HepG2 (cell line): ENCODE measurements at regions not wholly inside any gene's neighbourhood (a gene's known extent, or its start where the extent isn't known, plus 50 kb on each side); places are given as distances from the start of the nearest gene placed in this dataset.

Source experiments
- BCL3 ChIP-seq: sonication (generic); formaldehyde crosslinking; IDR thresholded peaks from 2 replicates; pipeline ENCODE4 v1.5.1; 2020; ENCODE audit warnings: mild to moderate bottlenecking, missing genetic modification reagents, moderate library complexity
- EED ChIP-seq: sonication (generic); formaldehyde crosslinking; IDR thresholded peaks from 2 replicates; pipeline ENCODE4 v1.5.0; 2020; ENCODE audit warnings: mild to moderate bottlenecking, missing genetic modification reagents
- FOXK2 ChIP-seq: fragments of 450-650 bp; IDR thresholded peaks from 2 replicates; pipeline ENCODE4 v1.6.1; 2016
- FOXM1 ChIP-seq: sonication (generic); formaldehyde crosslinking; IDR thresholded peaks from 2 replicates; pipeline ENCODE4 v1.5.0; 2020; ENCODE audit warnings: missing genetic modification reagents
- HOXA7 ChIP-seq: sonication (generic); formaldehyde crosslinking; IDR thresholded peaks from 2 replicates; pipeline ENCODE4 v1.8.1; 2022; ENCODE audit warnings: mild to moderate bottlenecking, missing genetic modification reagents, moderate library complexity
- MEIS2 ChIP-seq: sonication (generic); formaldehyde crosslinking; IDR thresholded peaks from 2 replicates; pipeline ENCODE4 v1.9.0; 2021; ENCODE audit warnings: mild to moderate bottlenecking, missing genetic modification reagents
- NFYC ChIP-seq: IDR thresholded peaks from 2 replicates; pipeline ENCODE4 v1.6.1; 2016; ENCODE audit warnings: missing genetic modification reagents, missing compliant biosample characterization
- NR1H2 ChIP-seq: sonication (generic); formaldehyde crosslinking; IDR thresholded peaks from 2 replicates; pipeline ENCODE4 v1.8.1; 2022; ENCODE audit warnings: low read depth, missing genetic modification reagents, borderline replicate concordance
- REPIN1 ChIP-seq: sonication (generic); formaldehyde crosslinking; IDR thresholded peaks from 2 replicates; pipeline ENCODE4 v1.8.0; 2022; ENCODE audit warnings: missing genetic modification reagents, low read depth, mild to moderate bottlenecking, borderline replicate concordance
- RNF219 ChIP-seq: sonication (generic); formaldehyde crosslinking; IDR thresholded peaks from 2 replicates; pipeline ENCODE4 v1.5.0; 2020; ENCODE audit warnings: mild to moderate bottlenecking, missing genetic modification reagents
- ZFP1 ChIP-seq: IDR thresholded peaks from 2 replicates; pipeline ENCODE4 v1.6.1; 2016
- ZNF274 ChIP-seq: sonication (generic); formaldehyde crosslinking; IDR thresholded peaks from 2 replicates; pipeline ENCODE4 v1.5.1; 2020; ENCODE audit warnings: mild to moderate bottlenecking, missing genetic modification reagents
- TF ChIP-seq, protein P1 (sequence below): sonication (generic); formaldehyde crosslinking; IDR thresholded peaks from 2 replicates; pipeline ENCODE4 v1.5.0; 2020; ENCODE audit warnings: mild to moderate bottlenecking, missing genetic modification reagents, moderate library complexity
- TF ChIP-seq, protein P2 (sequence below): IDR thresholded peaks from 2 replicates; pipeline ENCODE4 v1.6.1; 2016; ENCODE audit warnings: missing biosample characterization, missing genetic modification reagents, low read depth

GRCh38 chr3:18283680-18284079, 141.5 kb downstream of the SATB1 start:
- TF ChIP-seq BCL3 (CRISPR knock-in tag), result no peak
- no peak for TF ChIP-seq NR1H2 (CRISPR knock-in tag)
- no peak for TF ChIP-seq MEIS2 (CRISPR knock-in tag)
- TF ChIP-seq, protein P1, sequence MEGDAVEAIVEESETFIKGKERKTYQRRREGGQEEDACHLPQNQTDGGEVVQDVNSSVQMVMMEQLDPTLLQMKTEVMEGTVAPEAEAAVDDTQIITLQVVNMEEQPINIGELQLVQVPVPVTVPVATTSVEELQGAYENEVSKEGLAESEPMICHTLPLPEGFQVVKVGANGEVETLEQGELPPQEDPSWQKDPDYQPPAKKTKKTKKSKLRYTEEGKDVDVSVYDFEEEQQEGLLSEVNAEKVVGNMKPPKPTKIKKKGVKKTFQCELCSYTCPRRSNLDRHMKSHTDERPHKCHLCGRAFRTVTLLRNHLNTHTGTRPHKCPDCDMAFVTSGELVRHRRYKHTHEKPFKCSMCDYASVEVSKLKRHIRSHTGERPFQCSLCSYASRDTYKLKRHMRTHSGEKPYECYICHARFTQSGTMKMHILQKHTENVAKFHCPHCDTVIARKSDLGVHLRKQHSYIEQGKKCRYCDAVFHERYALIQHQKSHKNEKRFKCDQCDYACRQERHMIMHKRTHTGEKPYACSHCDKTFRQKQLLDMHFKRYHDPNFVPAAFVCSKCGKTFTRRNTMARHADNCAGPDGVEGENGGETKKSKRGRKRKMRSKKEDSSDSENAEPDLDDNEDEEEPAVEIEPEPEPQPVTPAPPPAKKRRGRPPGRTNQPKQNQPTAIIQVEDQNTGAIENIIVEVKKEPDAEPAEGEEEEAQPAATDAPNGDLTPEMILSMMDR (CRISPR knock-in tag), result no peak
- no peak for TF ChIP-seq FOXM1
- TF ChIP-seq, protein P2, sequence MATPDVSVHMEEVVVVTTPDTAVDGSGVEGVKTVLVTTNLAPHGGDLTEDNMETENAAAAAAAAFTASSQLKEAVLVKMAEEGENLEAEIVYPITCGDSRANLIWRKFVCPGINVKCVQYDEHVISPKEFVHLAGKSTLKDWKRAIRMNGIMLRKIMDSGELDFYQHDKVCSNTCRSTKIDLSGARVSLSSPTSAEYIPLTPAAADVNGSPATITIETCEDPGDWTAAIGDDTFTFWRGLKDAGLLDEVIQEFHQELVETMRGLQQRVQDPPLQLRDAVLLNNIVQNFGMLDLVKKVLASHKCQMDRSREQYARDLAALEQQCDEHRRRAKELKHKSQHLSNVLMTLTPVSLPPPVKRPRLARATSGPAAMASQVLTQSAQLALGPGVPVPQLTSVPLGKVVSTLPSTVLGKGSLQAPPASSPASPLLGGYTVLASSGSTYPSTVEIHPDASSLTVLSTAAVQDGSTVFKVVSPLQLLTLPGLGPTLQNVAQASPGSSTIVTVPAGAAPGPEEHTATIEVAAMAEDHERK (CRISPR knock-in tag), result no peak
- no peak for TF ChIP-seq NFYC (CRISPR knock-in tag)
- no peak for TF ChIP-seq REPIN1 (CRISPR knock-in tag)
- no peak for TF ChIP-seq ZFP1 (CRISPR knock-in tag)
- TF ChIP-seq ZNF274, result no peak
- no peak for TF ChIP-seq EED
- TF ChIP-seq FOXK2, result no peak
- no peak for TF ChIP-seq RNF219 (CRISPR knock-in tag)
- no peak for TF ChIP-seq HOXA7 (CRISPR knock-in tag)
